H1 (cell line): ENCODE measurements at regions not wholly inside any gene's neighbourhood (a gene's known extent, or its start where the extent isn't known, plus 50 kb on each side); places are given as distances from the start of the nearest gene placed in this dataset.

Experiments
- HDAC6 ChIP-seq: IDR thresholded peaks from one replicate; pipeline ENCODE4 v1.7.1; 2012; ENCODE audit warnings: low read depth, mild to moderate bottlenecking, inconsistent platforms, low read length, moderate library complexity
- KDM1A ChIP-seq: fragments of 200-600, 300-600 bp; sonication (generic); IDR thresholded peaks from 2 replicates; pipeline ENCODE4 v1.7.1; 2016; ENCODE audit warnings: mild to moderate bottlenecking, low read length, borderline replicate concordance

GRCh38 chrX:6968231-6968630 lies 179.3 kb upstream of the STS start (continued):
- TF ChIP-seq HDAC6: no peak
- TF ChIP-seq KDM1A: no peak
